Gastroesophageal sphincter (tissue), 3 donors: ENCODE measurements at regions not wholly inside any gene's neighbourhood (a gene's known extent, or its start where the extent isn't known, plus 50 kb on each side); places are given as distances from the start of the nearest gene placed in this dataset.

ENCODE experiments used
- EP300 ChIP-seq: sonication (generic); formaldehyde crosslinking; IDR thresholded peaks from one replicate; pipeline ENCODE4 v1.6.1; 2017; ENCODE audit warnings: antibody characterized with exemption, mild to moderate bottlenecking
- POLR2A ChIP-seq, 2 donors: fragments of 450-650 bp; IDR thresholded peaks; one replicate each; pipeline ENCODE4 v1.6.1; 2017; ENCODE audit warnings: antibody characterized with exemption in 2 of 2, mild to moderate bottlenecking in 2 of 2, moderate library complexity in 1 of 2
- POLR2AphosphoS5 ChIP-seq: sonication (generic); formaldehyde crosslinking; IDR thresholded peaks from one replicate; pipeline ENCODE4 v1.6.1; 2017; ENCODE audit warnings: antibody characterized with exemption
- TF ChIP-seq, protein P1 (sequence below), 4 experiments: fragments of 200-600 bp in 2 of 4; fragments of 450-650 bp in 2 of 4; sonication (generic) in 1 of 4; IDR thresholded peaks; one replicate each; pipeline ENCODE4 v1.5.1; 2017 to 2019; ENCODE audit warnings: antibody characterized with exemption in 4 of 4, mild to moderate bottlenecking in 2 of 4, moderate library complexity in 2 of 4

DNA sequence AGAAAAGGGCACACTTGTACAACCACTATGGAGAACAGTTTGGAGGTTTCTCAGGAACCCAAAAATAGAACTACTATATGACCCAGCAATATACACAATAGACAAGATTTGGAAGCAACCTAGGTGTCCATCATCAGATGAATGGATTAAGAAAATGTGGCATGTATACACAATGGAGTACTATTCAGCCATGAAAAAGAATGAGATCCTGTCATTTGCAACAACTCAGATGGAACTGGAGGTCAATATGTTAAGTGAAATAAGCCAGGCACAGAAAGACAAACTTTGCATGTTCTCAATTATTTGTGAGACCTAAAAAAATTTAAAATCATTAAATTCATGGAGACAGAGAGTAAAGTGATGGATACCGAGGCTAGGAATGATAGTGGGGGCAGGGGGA is 118.8 kb downstream of the ZNF467 start:
- TF ChIP-seq POLR2AphosphoS5 (no peak), EP300 (no peak), POLR2A (IDR thresholded peaks at IDR 0.05) (no peak)
- TF ChIP-seq, protein P1, sequence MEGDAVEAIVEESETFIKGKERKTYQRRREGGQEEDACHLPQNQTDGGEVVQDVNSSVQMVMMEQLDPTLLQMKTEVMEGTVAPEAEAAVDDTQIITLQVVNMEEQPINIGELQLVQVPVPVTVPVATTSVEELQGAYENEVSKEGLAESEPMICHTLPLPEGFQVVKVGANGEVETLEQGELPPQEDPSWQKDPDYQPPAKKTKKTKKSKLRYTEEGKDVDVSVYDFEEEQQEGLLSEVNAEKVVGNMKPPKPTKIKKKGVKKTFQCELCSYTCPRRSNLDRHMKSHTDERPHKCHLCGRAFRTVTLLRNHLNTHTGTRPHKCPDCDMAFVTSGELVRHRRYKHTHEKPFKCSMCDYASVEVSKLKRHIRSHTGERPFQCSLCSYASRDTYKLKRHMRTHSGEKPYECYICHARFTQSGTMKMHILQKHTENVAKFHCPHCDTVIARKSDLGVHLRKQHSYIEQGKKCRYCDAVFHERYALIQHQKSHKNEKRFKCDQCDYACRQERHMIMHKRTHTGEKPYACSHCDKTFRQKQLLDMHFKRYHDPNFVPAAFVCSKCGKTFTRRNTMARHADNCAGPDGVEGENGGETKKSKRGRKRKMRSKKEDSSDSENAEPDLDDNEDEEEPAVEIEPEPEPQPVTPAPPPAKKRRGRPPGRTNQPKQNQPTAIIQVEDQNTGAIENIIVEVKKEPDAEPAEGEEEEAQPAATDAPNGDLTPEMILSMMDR (IDR thresholded peaks at IDR 0.05) = no peak
